ENCODE measurements at regions not wholly inside any gene's neighbourhood (a gene's known extent, or its start where the extent isn't known, plus 50 kb on each side); places are given as distances from the start of the nearest gene placed in this dataset.

- H3K27ac Mint-ChIP-seq (ENCODE audit: unreplicated experiment) = no peak overlapping the region
- H3K4me1 Mint-ChIP-seq (ENCODE audit: low read depth, unreplicated experiment) = peaks cover 8% of the 10 kb centered on the region
- H3K27me3 Mint-ChIP-seq (ENCODE audit: unreplicated experiment) = peaks cover 3% of the 10 kb centered on the region
- H3K4me3 Mint-ChIP-seq (ENCODE audit: unreplicated experiment) = no peak overlapping the region
- H3K9me3 Mint-ChIP-seq (ENCODE audit: unreplicated experiment) = no peaks in the 10 kb centered on the region
- no peaks in the 10 kb centered on the region for H3K36me3 Mint-ChIP-seq (ENCODE audit: unreplicated experiment)
- no peak for DNase-seq
- no peak for TF ChIP-seq CTCF (IDR thresholded peaks at IDR 0.05; ENCODE audit: partially characterized antibody, unreplicated experiment)
Observed at GRCh38 chr20:39535301-39535700, 573.2 kb downstream of the DHX35 start.

DNA sequence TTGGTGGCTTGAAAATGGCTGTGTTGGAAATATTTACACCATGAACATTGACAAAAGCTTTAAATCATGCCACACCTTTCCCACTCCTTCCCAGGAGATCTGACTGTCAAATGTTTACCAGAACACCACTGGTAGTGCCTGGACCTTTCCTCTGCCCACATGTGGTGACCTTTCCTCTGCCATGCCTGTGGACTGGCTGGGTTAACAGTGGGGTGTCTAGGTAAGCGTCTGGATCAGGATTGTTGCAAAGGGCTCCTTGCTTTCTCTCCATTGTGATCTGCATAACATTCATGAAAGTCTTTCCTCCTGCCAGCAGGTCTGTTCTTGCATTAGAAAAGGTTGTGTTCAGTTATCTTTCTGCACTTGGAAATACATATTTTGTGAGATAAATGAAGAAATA, 572.7 kb downstream of the DHX35 start:
- H3K9me3 Mint-ChIP-seq (ENCODE audit: unreplicated experiment) = no peaks in the 10 kb centered on the region

GRCh38 chr20:39533858-39534257, 571.7 kb downstream of the DHX35 start:
- Mint-ChIP-seq H3K9me3 (ENCODE audit: unreplicated experiment) (no peaks in the 10 kb centered on the region), H3K4me3 (ENCODE audit: unreplicated experiment) (no peak overlapping the region), H3K36me3 (ENCODE audit: unreplicated experiment) (no peaks in the 10 kb centered on the region), H3K27ac (ENCODE audit: unreplicated experiment) (no peak overlapping the region), H3K4me1 (ENCODE audit: low read depth, unreplicated experiment) (peaks cover 18% of the 10 kb centered on the region), H3K27me3 (ENCODE audit: unreplicated experiment) (peaks cover 3% of the 10 kb centered on the region)
- no peak for DNase-seq
- no peak for TF ChIP-seq CTCF (IDR thresholded peaks at IDR 0.05; ENCODE audit: partially characterized antibody, unreplicated experiment)

More for the DNA sequence above, 572.7 kb downstream of the DHX35 start:
- peaks cover 12% of the 10 kb centered on the region for H3K4me1 Mint-ChIP-seq (ENCODE audit: low read depth, unreplicated experiment)
- peaks cover 3% of the 10 kb centered on the region for H3K27me3 Mint-ChIP-seq (ENCODE audit: unreplicated experiment)
- DNase-seq = no peak
- no peak overlapping the region for H3K27ac Mint-ChIP-seq (ENCODE audit: unreplicated experiment)
- no peak for TF ChIP-seq CTCF (IDR thresholded peaks at IDR 0.05; ENCODE audit: partially characterized antibody, unreplicated experiment)
- H3K4me3 Mint-ChIP-seq (ENCODE audit: unreplicated experiment) = no peak overlapping the region
- no peaks in the 10 kb centered on the region for H3K36me3 Mint-ChIP-seq (ENCODE audit: unreplicated experiment)

DNA sequence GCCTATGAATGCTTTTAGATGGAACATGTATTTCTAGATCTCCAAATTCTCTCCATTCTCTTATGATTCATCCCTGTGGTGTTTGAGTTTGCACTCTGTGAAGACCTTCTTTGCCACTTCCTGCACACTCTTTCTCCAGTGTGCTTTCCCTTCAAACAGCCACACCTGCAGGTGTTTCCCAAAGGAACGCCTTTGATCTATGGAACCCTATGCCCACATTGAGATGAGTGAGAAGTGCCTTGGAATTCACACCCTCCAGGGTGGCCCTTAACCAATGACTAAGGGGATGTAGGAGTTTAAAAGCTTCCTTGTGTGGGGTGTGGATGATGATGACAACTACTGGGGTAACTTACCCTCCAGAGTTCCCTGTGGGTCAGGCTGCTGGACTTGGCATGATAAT, 570.1 kb downstream of the DHX35 start:
- peaks cover 3% of the 10 kb centered on the region for H3K27me3 Mint-ChIP-seq (ENCODE audit: unreplicated experiment)
- no peak overlapping the region for H3K4me3 Mint-ChIP-seq (ENCODE audit: unreplicated experiment)
- H3K9me3 Mint-ChIP-seq (ENCODE audit: unreplicated experiment) = no peaks in the 10 kb centered on the region
- no peak for DNase-seq
- no peak for TF ChIP-seq CTCF (IDR thresholded peaks at IDR 0.05; ENCODE audit: partially characterized antibody, unreplicated experiment)
- peaks cover 29% of the 10 kb centered on the region for H3K4me1 Mint-ChIP-seq (ENCODE audit: low read depth, unreplicated experiment)
- no peak overlapping the region for H3K27ac Mint-ChIP-seq (ENCODE audit: unreplicated experiment)
- no peaks in the 10 kb centered on the region for H3K36me3 Mint-ChIP-seq (ENCODE audit: unreplicated experiment)

- no peak overlapping the region for H3K4me3 Mint-ChIP-seq (ENCODE audit: unreplicated experiment)
- H3K27ac Mint-ChIP-seq (ENCODE audit: unreplicated experiment) = no peak overlapping the region
- no peaks in the 10 kb centered on the region for H3K9me3 Mint-ChIP-seq (ENCODE audit: unreplicated experiment)
- H3K36me3 Mint-ChIP-seq (ENCODE audit: unreplicated experiment) = no peaks in the 10 kb centered on the region
- peaks cover 3% of the 10 kb centered on the region for H3K27me3 Mint-ChIP-seq (ENCODE audit: unreplicated experiment)
- no peak for DNase-seq
- TF ChIP-seq CTCF (IDR thresholded peaks at IDR 0.05; ENCODE audit: partially characterized antibody, unreplicated experiment) = no peak
- peaks cover 29% of the 10 kb centered on the region for H3K4me1 Mint-ChIP-seq (ENCODE audit: low read depth, unreplicated experiment)
Observed at GRCh38 chr20:39528436-39528835, 566.3 kb downstream of the DHX35 start.

Measured in glutamatergic neuron (in vitro differentiated cells).